ENCODE measurements at regions not wholly inside any gene's neighbourhood (a gene's known extent, or its start where the extent isn't known, plus 50 kb on each side); places are given as distances from the start of the nearest gene placed in this dataset.

DNA sequence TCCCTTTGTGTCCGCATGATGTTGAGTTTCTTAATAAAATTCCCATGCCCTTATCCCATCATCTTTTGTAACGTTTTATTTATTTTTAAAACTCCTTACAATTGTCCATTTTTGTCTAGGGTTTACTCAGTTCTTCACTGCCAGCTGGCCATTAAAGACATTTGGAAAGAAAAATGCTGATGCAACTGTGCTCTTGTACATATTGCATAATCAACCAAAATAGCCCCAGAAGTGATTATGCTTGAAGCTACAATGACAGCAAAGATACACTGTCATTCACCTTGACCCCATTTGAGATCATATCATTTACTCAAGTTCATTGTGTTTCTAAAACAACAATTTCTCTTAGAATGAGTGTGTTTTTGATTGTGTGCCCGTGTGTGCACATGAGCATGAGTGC is 1074.6 kb upstream of the RBFOX1 start:
- Histone ChIP-seq H3K36me3 (ENCODE audit: control insufficient read depth, insufficient read depth, low read length) (no peaks in the 10 kb centered on the region), H3K27me3 (ENCODE audit: control insufficient read depth, insufficient read depth, low read length) (no peaks in the 10 kb centered on the region), H3K4me3 (ENCODE audit: low read depth, low read length) (no peak overlapping the region)
- CTCF ChIA-PET: no interaction called here
- TF ChIP-seq, protein P1, sequence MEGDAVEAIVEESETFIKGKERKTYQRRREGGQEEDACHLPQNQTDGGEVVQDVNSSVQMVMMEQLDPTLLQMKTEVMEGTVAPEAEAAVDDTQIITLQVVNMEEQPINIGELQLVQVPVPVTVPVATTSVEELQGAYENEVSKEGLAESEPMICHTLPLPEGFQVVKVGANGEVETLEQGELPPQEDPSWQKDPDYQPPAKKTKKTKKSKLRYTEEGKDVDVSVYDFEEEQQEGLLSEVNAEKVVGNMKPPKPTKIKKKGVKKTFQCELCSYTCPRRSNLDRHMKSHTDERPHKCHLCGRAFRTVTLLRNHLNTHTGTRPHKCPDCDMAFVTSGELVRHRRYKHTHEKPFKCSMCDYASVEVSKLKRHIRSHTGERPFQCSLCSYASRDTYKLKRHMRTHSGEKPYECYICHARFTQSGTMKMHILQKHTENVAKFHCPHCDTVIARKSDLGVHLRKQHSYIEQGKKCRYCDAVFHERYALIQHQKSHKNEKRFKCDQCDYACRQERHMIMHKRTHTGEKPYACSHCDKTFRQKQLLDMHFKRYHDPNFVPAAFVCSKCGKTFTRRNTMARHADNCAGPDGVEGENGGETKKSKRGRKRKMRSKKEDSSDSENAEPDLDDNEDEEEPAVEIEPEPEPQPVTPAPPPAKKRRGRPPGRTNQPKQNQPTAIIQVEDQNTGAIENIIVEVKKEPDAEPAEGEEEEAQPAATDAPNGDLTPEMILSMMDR (IDR thresholded peaks at IDR 0.05; ENCODE audit: insufficient read depth, low read depth, low read length): no peak
- no peak for DNase-seq (ENCODE audit: low read depth)
- POLR2A ChIA-PET: no interaction called here

DNA sequence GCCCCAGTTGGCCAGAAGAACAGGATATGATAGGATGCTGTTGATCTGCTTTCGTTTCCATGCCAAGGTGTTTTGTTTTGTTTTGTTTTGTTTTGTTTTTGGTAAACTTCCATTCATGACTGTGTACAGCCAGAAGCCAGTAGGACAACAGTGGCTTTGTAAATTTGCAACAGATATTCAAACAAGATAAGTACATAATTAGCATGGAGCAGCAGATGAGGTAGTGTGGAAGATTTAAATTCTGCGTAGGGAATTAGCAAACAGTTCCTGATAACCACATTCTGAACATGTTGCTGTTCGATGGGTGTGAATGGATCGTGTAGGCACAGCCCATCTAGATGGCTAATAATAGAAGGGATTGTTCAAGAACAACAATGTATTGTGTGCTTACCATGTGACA is 1080.1 kb upstream of the RBFOX1 start:
- ChIA-PET CTCF (no interaction called here), POLR2A (no interaction called here)
- no peaks in the 10 kb centered on the region for H3K36me3 ChIP-seq (ENCODE audit: control insufficient read depth, insufficient read depth, low read length)
- DNase-seq (ENCODE audit: low read depth): no peak
- H3K4me3 ChIP-seq (ENCODE audit: low read depth, low read length): no peak overlapping the region
- H3K27me3 ChIP-seq (ENCODE audit: control insufficient read depth, insufficient read depth, low read length): no peaks in the 10 kb centered on the region
- TF ChIP-seq, protein P1 (IDR thresholded peaks at IDR 0.05; ENCODE audit: insufficient read depth, low read depth, low read length): no peak

DNA sequence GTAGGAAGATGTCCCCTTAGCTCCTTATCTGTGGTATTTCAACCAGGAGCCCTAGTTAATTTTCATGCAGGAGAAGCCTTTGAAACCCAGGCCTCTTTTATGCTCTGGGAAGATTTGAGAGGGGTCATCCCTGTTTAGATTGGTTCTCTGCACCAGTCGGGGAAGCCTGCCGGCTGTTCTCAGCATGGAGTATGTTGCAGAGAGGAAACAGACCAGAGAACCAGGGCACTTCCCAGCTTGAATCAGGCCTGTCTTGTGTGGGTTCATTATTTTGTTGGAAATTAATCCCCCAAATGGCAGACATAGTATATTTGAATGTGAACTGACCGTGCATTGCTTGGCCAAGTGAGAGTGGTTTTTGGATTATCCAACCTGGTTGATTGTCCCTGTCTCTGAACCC is 1082.1 kb upstream of the RBFOX1 start:
- CTCF ChIA-PET: no interaction called here
- POLR2A ChIA-PET: no interaction called here
- no peaks in the 10 kb centered on the region for H3K27me3 ChIP-seq (ENCODE audit: control insufficient read depth, insufficient read depth, low read length)
- H3K36me3 ChIP-seq (ENCODE audit: control insufficient read depth, insufficient read depth, low read length): no peaks in the 10 kb centered on the region
- no peak for DNase-seq (ENCODE audit: low read depth)
- TF ChIP-seq, protein P1 (IDR thresholded peaks at IDR 0.05; ENCODE audit: insufficient read depth, low read depth, low read length): no peak
- no peak overlapping the region for H3K4me3 ChIP-seq (ENCODE audit: low read depth, low read length)

DNA sequence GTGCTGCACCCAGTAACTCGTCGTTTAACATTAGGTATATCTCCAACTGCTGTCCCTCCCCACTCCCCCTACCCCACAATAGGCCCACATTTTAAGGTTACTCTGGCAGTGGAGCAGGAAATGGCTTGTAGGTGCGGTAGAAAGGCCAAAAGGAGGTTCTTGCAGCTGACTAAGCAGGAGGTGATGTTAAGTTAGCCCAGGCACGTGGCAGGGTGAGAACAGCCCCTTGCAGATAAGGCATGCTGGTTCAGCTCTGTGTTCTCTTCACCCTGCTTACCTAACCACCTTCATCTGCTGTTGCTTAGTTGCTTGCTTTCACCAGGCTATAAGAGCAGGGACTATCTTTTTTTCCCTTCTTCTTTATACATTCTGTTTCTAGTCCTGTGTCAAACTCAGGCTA is 1082.8 kb upstream of the RBFOX1 start:
- no peaks in the 10 kb centered on the region for H3K27me3 ChIP-seq (ENCODE audit: control insufficient read depth, insufficient read depth, low read length)
- POLR2A ChIA-PET: no interaction called here
- no peaks in the 10 kb centered on the region for H3K36me3 ChIP-seq (ENCODE audit: control insufficient read depth, insufficient read depth, low read length)
- DNase-seq (ENCODE audit: low read depth): no peak
- CTCF ChIA-PET: no interaction called here
- H3K4me3 ChIP-seq (ENCODE audit: low read depth, low read length): no peak overlapping the region
- TF ChIP-seq, protein P1 (IDR thresholded peaks at IDR 0.05; ENCODE audit: insufficient read depth, low read depth, low read length): no peak

DNA sequence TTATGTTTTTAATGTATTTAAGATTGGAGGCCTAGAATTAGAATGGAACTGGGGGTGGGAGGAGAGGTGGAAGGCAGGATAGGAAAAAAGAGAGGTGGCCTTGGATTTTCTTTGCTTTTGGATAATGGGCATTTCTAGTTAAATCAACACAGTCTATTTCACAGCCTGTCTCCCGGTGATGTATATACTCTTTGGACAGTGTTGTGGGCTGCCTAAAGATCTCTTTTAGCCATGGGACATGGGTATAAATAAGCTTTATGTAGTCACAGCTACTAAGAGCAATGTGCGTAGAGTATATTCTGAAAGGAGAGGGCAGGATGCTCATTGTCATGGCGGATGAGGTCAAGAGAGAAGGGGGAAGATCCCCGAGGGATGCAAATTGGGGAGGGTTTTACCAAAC is 1084.4 kb upstream of the RBFOX1 start:
- DNase-seq (ENCODE audit: low read depth): no peak
- no peak overlapping the region for H3K4me3 ChIP-seq (ENCODE audit: low read depth, low read length)
- H3K27me3 ChIP-seq (ENCODE audit: control insufficient read depth, insufficient read depth, low read length): no peaks in the 10 kb centered on the region
- TF ChIP-seq, protein P1 (IDR thresholded peaks at IDR 0.05; ENCODE audit: insufficient read depth, low read depth, low read length): no peak
- CTCF ChIA-PET: no interaction called here
- no peaks in the 10 kb centered on the region for H3K36me3 ChIP-seq (ENCODE audit: control insufficient read depth, insufficient read depth, low read length)
- POLR2A ChIA-PET: no interaction called here
